ENCODE measurements at regions not wholly inside any gene's neighbourhood (a gene's known extent, or its start where the extent isn't known, plus 50 kb on each side); places are given as distances from the start of the nearest gene placed in this dataset.

- Histone ChIP-seq H3K9ac (ENCODE audit: low read depth, low read length, poor library complexity) (no peak overlapping the region), H3K9me3 (replicated peaks in 1 of 2; ENCODE audit: control insufficient read depth in 2 of 2, insufficient read depth in 1 of 2, low read depth in 1 of 2, low read length in 2 of 2) (no peaks in the 10 kb centered on the region), H3K4me3 (ENCODE audit: low read length in 2 of 2) (no peak overlapping the region), H3K23ac (ENCODE audit: low read depth, low read length, poor library complexity) (no peak overlapping the region), H2BK12ac (ENCODE audit: low read length) (no peak overlapping the region), H3K4me1 (ENCODE audit: control insufficient read depth in 2 of 2, insufficient read depth in 1 of 2, low read depth in 1 of 2, low read length in 2 of 2) (no peaks in the 10 kb centered on the region), H2BK5ac (ENCODE audit: low read length) (no peak overlapping the region), H3K36me3 (replicated peaks in 1 of 2; ENCODE audit: control insufficient read depth in 2 of 2, insufficient read depth in 2 of 2, low read length in 2 of 2) (no peaks in the 10 kb centered on the region), H3K4me2 (ENCODE audit: insufficient read depth, low read length, poor library complexity, severe bottlenecking) (no peak overlapping the region), H2BK15ac (ENCODE audit: low read length) (no peak overlapping the region), H3K4ac (ENCODE audit: low read length) (no peak overlapping the region), H2AK5ac (ENCODE audit: low read depth, low read length) (no peak overlapping the region), H3K79me1 (ENCODE audit: low read depth, low read length) (no peaks in the 10 kb centered on the region), H2AFZ (ENCODE audit: low read length) (no peak overlapping the region), H2BK120ac (ENCODE audit: low read depth, low read length) (no peak overlapping the region), H3K27ac (replicated peaks; ENCODE audit: low read length) (no peak overlapping the region), H3K14ac (ENCODE audit: low read length) (no peak overlapping the region), H3K27me3 (ENCODE audit: control insufficient read depth in 3 of 3, insufficient read depth in 3 of 3, low read depth in 1 of 3, low read length in 3 of 3) (no peaks in the 10 kb centered on the region), H3K18ac (ENCODE audit: low read length) (no peak overlapping the region), H4K91ac (ENCODE audit: low read depth, low read length, poor library complexity) (no peak overlapping the region), H4K8ac (ENCODE audit: low read depth, low read length) (no peak overlapping the region)
- no peak for DNase-seq (ENCODE audit: low spot score)
- no CpG with 5 or more reads among the region's 3 CpGs for WGBS, 2 donors (ENCODE audit: extremely low coverage in 2 of 2, insufficient read length in 2 of 2, insufficient replicate concordance in 1 of 2)
Observed at GRCh38 chr2:13884291-13884976, 748.1 kb upstream of the LRATD1 start.

GRCh38 chr2:13901526-13901925, 731.0 kb upstream of the LRATD1 start:
- Histone ChIP-seq H4K8ac (ENCODE audit: low read depth, low read length) (no peak overlapping the region), H2BK5ac (ENCODE audit: low read length) (no peak overlapping the region), H3K27me3 (ENCODE audit: control insufficient read depth in 3 of 3, insufficient read depth in 3 of 3, low read depth in 1 of 3, low read length in 3 of 3) (no peaks in the 10 kb centered on the region), H2AFZ (ENCODE audit: low read length) (no peak overlapping the region), H3K4ac (ENCODE audit: low read length) (no peak overlapping the region), H2AK5ac (ENCODE audit: low read depth, low read length) (no peak overlapping the region), H3K18ac (ENCODE audit: low read length) (no peak overlapping the region), H3K36me3 (replicated peaks in 1 of 2; ENCODE audit: control insufficient read depth in 2 of 2, insufficient read depth in 2 of 2, low read length in 2 of 2) (no peaks in the 10 kb centered on the region), H3K4me2 (ENCODE audit: insufficient read depth, low read length, poor library complexity, severe bottlenecking) (no peak overlapping the region), H3K9me3 (replicated peaks in 1 of 2; ENCODE audit: control insufficient read depth in 2 of 2, insufficient read depth in 1 of 2, low read depth in 1 of 2, low read length in 2 of 2) (peaks cover 0 to 3% of the 10 kb centered on the region in 2 donors), H2BK12ac (ENCODE audit: low read length) (no peak overlapping the region), H2BK15ac (ENCODE audit: low read length) (no peak overlapping the region), H2BK120ac (ENCODE audit: low read depth, low read length) (no peak overlapping the region), H3K4me3 (ENCODE audit: low read length in 2 of 2) (no peak overlapping the region), H3K4me1 (ENCODE audit: control insufficient read depth in 2 of 2, insufficient read depth in 1 of 2, low read depth in 1 of 2, low read length in 2 of 2) (no peaks in the 10 kb centered on the region), H3K14ac (ENCODE audit: low read length) (no peak overlapping the region), H4K91ac (ENCODE audit: low read depth, low read length, poor library complexity) (no peak overlapping the region), H3K27ac (replicated peaks; ENCODE audit: low read length) (no peak overlapping the region), H3K9ac (ENCODE audit: low read depth, low read length, poor library complexity) (no peak overlapping the region), H3K23ac (ENCODE audit: low read depth, low read length, poor library complexity) (no peak overlapping the region), H3K79me1 (ENCODE audit: low read depth, low read length) (no peaks in the 10 kb centered on the region)
- no CpG with 5 or more reads among the region's 1 CpG for WGBS, 2 donors (ENCODE audit: extremely low coverage in 2 of 2, insufficient read length in 2 of 2, insufficient replicate concordance in 1 of 2)
- DNase-seq (ENCODE audit: low spot score): no peak

- H3K23ac ChIP-seq (ENCODE audit: low read depth, low read length, poor library complexity): no peak overlapping the region
- H4K91ac ChIP-seq (ENCODE audit: low read depth, low read length, poor library complexity): no peak overlapping the region
- H3K36me3 ChIP-seq (replicated peaks in 1 of 2; ENCODE audit: control insufficient read depth in 2 of 2, insufficient read depth in 2 of 2, low read length in 2 of 2): no peaks in the 10 kb centered on the region
- no CpG with 5 or more reads among the region's 2 CpGs for WGBS, 2 donors (ENCODE audit: extremely low coverage in 2 of 2, insufficient read length in 2 of 2, insufficient replicate concordance in 1 of 2)
- H2BK12ac ChIP-seq (ENCODE audit: low read length): no peak overlapping the region
- no peak overlapping the region for H2BK120ac ChIP-seq (ENCODE audit: low read depth, low read length)
- H3K4me3 ChIP-seq (ENCODE audit: low read length in 2 of 2): no peak overlapping the region
- no peak for DNase-seq (ENCODE audit: low spot score)
- H2BK5ac ChIP-seq (ENCODE audit: low read length): no peak overlapping the region
- no peak overlapping the region for H2AK5ac ChIP-seq (ENCODE audit: low read depth, low read length)
- H3K4me2 ChIP-seq (ENCODE audit: insufficient read depth, low read length, poor library complexity, severe bottlenecking): no peak overlapping the region
- H3K9ac ChIP-seq (ENCODE audit: low read depth, low read length, poor library complexity): no peak overlapping the region
- no peak overlapping the region for H3K4ac ChIP-seq (ENCODE audit: low read length)
- no peak overlapping the region for H3K18ac ChIP-seq (ENCODE audit: low read length)
- no peak overlapping the region for H2AFZ ChIP-seq (ENCODE audit: low read length)
- H3K9me3 ChIP-seq (replicated peaks in 1 of 2; ENCODE audit: control insufficient read depth in 2 of 2, insufficient read depth in 1 of 2, low read depth in 1 of 2, low read length in 2 of 2): no peaks in the 10 kb centered on the region
- no peak overlapping the region for H3K14ac ChIP-seq (ENCODE audit: low read length)
- H3K4me1 ChIP-seq (ENCODE audit: control insufficient read depth in 2 of 2, insufficient read depth in 1 of 2, low read depth in 1 of 2, low read length in 2 of 2): no peaks in the 10 kb centered on the region
- H4K8ac ChIP-seq (ENCODE audit: low read depth, low read length): no peak overlapping the region
- no peaks in the 10 kb centered on the region for H3K79me1 ChIP-seq (ENCODE audit: low read depth, low read length)
- H3K27me3 ChIP-seq (ENCODE audit: control insufficient read depth in 3 of 3, insufficient read depth in 3 of 3, low read depth in 1 of 3, low read length in 3 of 3): no peaks in the 10 kb centered on the region
- H2BK15ac ChIP-seq (ENCODE audit: low read length): no peak overlapping the region
- H3K27ac ChIP-seq (replicated peaks; ENCODE audit: low read length): no peak overlapping the region
Observed at GRCh38 chr2:13905831-13906230, 726.7 kb upstream of the LRATD1 start.

GRCh38 chr2:13916066-13916465, 716.5 kb upstream of the LRATD1 start:
- no peaks in the 10 kb centered on the region for H3K4me1 ChIP-seq (ENCODE audit: control insufficient read depth in 2 of 2, insufficient read depth in 1 of 2, low read depth in 1 of 2, low read length in 2 of 2)
- H3K23ac ChIP-seq (ENCODE audit: low read depth, low read length, poor library complexity): no peak overlapping the region
- H3K4me2 ChIP-seq (ENCODE audit: insufficient read depth, low read length, poor library complexity, severe bottlenecking): no peak overlapping the region
- no peak overlapping the region for H2BK15ac ChIP-seq (ENCODE audit: low read length)
- H2BK12ac ChIP-seq (ENCODE audit: low read length): no peak overlapping the region
- no peak overlapping the region for H2BK120ac ChIP-seq (ENCODE audit: low read depth, low read length)
- no peak overlapping the region for H2BK5ac ChIP-seq (ENCODE audit: low read length)
- no peak for DNase-seq (ENCODE audit: low spot score)
- no peaks in the 10 kb centered on the region for H3K9me3 ChIP-seq (replicated peaks in 1 of 2; ENCODE audit: control insufficient read depth in 2 of 2, insufficient read depth in 1 of 2, low read depth in 1 of 2, low read length in 2 of 2)
- no peak overlapping the region for H4K91ac ChIP-seq (ENCODE audit: low read depth, low read length, poor library complexity)
- no peak overlapping the region for H3K27ac ChIP-seq (replicated peaks; ENCODE audit: low read length)
- no peak overlapping the region for H3K4me3 ChIP-seq (ENCODE audit: low read length in 2 of 2)
- H3K27me3 ChIP-seq (ENCODE audit: control insufficient read depth in 3 of 3, insufficient read depth in 3 of 3, low read depth in 1 of 3, low read length in 3 of 3): no peaks in the 10 kb centered on the region
- H3K9ac ChIP-seq (ENCODE audit: low read depth, low read length, poor library complexity): no peak overlapping the region
- H4K8ac ChIP-seq (ENCODE audit: low read depth, low read length): no peak overlapping the region
- no peak overlapping the region for H2AK5ac ChIP-seq (ENCODE audit: low read depth, low read length)
- H3K36me3 ChIP-seq (replicated peaks in 1 of 2; ENCODE audit: control insufficient read depth in 2 of 2, insufficient read depth in 2 of 2, low read length in 2 of 2): no peaks in the 10 kb centered on the region
- H3K14ac ChIP-seq (ENCODE audit: low read length): no peak overlapping the region
- WGBS, 2 donors (ENCODE audit: extremely low coverage in 2 of 2, insufficient read length in 2 of 2, insufficient replicate concordance in 1 of 2): no CpG with 5 or more reads among the region's 2 CpGs
- H3K18ac ChIP-seq (ENCODE audit: low read length): no peak overlapping the region
- no peak overlapping the region for H2AFZ ChIP-seq (ENCODE audit: low read length)
- H3K4ac ChIP-seq (ENCODE audit: low read length): no peak overlapping the region
- no peaks in the 10 kb centered on the region for H3K79me1 ChIP-seq (ENCODE audit: low read depth, low read length)

Data from neuronal stem cell (in vitro differentiated cells).